Smooth muscle cell (in vitro differentiated cells): ENCODE measurements at regions not wholly inside any gene's neighbourhood (a gene's known extent, or its start where the extent isn't known, plus 50 kb on each side); places are given as distances from the start of the nearest gene placed in this dataset.

Experiments
- DNase-seq: peaks from one replicate; lab custom pipeline; 2025; ENCODE audit not compliant: unreplicated experiment; lab: John Stamatoyannopoulos, UW
- H2AFZ ChIP-seq: fragments of 200-600 bp; sonication (generic); 2 replicates; pipeline ENCODE4 v1.6.0; 2016; ENCODE audit warnings: antibody characterized with exemption, low read depth, mild to moderate bottlenecking
- H3F3A ChIP-seq: fragments of 200-600 bp; sonication (generic); 2 replicates; pipeline ENCODE4 v1.6.0; 2017; ENCODE audit warnings: antibody characterized with exemption, low read depth
- H3K27ac ChIP-seq: fragments of 200-600 bp; sonication (generic); 2 replicates; pipeline ENCODE4 v1.5.1; 2016; ENCODE audit warnings: low read depth, mild to moderate bottlenecking
- H3K27me3 ChIP-seq: fragments of 200-600 bp; sonication (generic); 2 replicates; pipeline ENCODE4 v1.6.1; 2016; ENCODE audit warnings: low read depth, mild to moderate bottlenecking
- H3K36me3 ChIP-seq: fragments of 200-600 bp; sonication (generic); 2 replicates; pipeline ENCODE4 v1.5.1; 2016; ENCODE audit warnings: low read depth
- H3K4me1 ChIP-seq: fragments of 200-600 bp; sonication (generic); 2 replicates; pipeline ENCODE4 v1.5.1; 2016; ENCODE audit warnings: low read depth
- H3K4me2 ChIP-seq: fragments of 200-600 bp; sonication (generic); 2 replicates; pipeline ENCODE4 v1.6.0; 2016; ENCODE audit warnings: mild to moderate bottlenecking
- H3K4me3 ChIP-seq: fragments of 200-600 bp; sonication (generic); 2 replicates; pipeline ENCODE4 v1.5.1; 2016; ENCODE audit warnings: mild to moderate bottlenecking
- H3K79me2 ChIP-seq: fragments of 200-600 bp; sonication (generic); 2 replicates; pipeline ENCODE4 v1.6.0; 2016; ENCODE audit warnings: low read depth, mild to moderate bottlenecking
- H3K9ac ChIP-seq: fragments of 200-600 bp; sonication (generic); 2 replicates; pipeline ENCODE4 v1.6.0; 2016; ENCODE audit warnings: low read depth
- H3K9me3 ChIP-seq: fragments of 200-600 bp; sonication (generic); replicated peaks from 2 replicates; pipeline ENCODE4 v1.5.1; 2016; ENCODE audit warnings: low read depth
- H4K20me1 ChIP-seq: fragments of 200-600 bp; sonication (generic); 2 replicates; pipeline ENCODE4 v1.6.0; 2016; ENCODE audit warnings: low read depth
- WGBS: methylation state at CpG from one replicate; pipeline ENCODE4 v1.1.7; 2016; ENCODE audit warnings: low lambda C conversion rate; 5-methylcytosine and 5-hydroxymethylcytosine counted together
- TF ChIP-seq, protein P1 (sequence below): fragments of 200-600 bp; sonication (generic); IDR thresholded peaks from 2 replicates; pipeline ENCODE4 v1.5.1; 2017; ENCODE audit warnings: borderline replicate concordance, mild to moderate bottlenecking, antibody characterized with exemption; ENCODE audit not compliant: insufficient read depth, poor library complexity, severe bottlenecking

DNA sequence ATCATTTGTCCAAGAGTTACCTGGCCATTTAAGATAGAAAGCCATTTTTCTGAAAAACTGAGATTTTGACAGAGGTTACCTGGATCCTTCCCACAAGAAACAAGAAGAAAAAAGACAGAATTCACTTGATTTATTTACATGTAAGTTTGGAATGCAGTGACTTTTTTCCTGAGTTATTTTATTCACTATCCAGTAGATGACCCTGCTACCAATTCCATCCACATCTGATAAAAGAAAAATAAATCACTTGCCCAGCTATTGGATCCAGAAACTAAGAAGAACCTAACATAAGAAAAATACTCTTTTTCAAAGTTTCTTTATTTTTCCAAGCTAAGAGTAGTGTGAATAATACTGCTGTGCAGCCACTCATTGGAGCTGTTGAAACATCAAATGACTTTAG is 275.2 kb downstream of the CETN3 start:
- TF ChIP-seq, protein P1, sequence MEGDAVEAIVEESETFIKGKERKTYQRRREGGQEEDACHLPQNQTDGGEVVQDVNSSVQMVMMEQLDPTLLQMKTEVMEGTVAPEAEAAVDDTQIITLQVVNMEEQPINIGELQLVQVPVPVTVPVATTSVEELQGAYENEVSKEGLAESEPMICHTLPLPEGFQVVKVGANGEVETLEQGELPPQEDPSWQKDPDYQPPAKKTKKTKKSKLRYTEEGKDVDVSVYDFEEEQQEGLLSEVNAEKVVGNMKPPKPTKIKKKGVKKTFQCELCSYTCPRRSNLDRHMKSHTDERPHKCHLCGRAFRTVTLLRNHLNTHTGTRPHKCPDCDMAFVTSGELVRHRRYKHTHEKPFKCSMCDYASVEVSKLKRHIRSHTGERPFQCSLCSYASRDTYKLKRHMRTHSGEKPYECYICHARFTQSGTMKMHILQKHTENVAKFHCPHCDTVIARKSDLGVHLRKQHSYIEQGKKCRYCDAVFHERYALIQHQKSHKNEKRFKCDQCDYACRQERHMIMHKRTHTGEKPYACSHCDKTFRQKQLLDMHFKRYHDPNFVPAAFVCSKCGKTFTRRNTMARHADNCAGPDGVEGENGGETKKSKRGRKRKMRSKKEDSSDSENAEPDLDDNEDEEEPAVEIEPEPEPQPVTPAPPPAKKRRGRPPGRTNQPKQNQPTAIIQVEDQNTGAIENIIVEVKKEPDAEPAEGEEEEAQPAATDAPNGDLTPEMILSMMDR, result no peak
- Histone ChIP-seq H3K36me3 (no peaks in the 10 kb centered on the region), H3K9me3 (no peaks in the 10 kb centered on the region), H2AFZ (no peak overlapping the region), H3K4me2 (no peak overlapping the region), H3K27me3 (no peaks in the 10 kb centered on the region), H3K79me2 (no peaks in the 10 kb centered on the region), H3K9ac (no peak overlapping the region), H3F3A (no peaks in the 10 kb centered on the region), H3K4me1 (no peaks in the 10 kb centered on the region), H4K20me1 (no peaks in the 10 kb centered on the region), H3K4me3 (no peak overlapping the region), H3K27ac (no peak overlapping the region)
- DNase-seq, result no peak

DNA sequence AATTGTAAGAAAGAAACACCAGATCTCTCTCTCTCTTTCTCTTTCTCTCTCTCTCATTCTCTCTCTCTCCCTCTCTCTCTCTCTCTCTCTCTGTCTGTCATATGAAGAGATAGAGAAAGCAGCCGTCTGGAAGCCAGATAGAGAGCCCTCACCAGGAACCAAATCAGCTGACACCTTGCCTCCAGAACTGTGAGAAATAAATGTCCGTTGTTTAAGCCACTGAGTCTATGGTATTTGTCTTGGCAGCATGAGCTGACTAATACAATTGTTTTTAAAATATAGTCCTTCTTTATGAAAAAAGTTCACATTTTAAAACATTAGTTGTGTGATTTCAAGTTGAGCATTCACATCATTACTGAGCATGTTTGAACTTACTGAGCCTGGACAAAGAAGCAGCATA is 275.6 kb downstream of the CETN3 start:
- Histone ChIP-seq H3K9me3 (no peaks in the 10 kb centered on the region), H2AFZ (no peak overlapping the region), H3K36me3 (no peaks in the 10 kb centered on the region), H3K27ac (no peak overlapping the region), H3K27me3 (no peaks in the 10 kb centered on the region), H3K79me2 (no peaks in the 10 kb centered on the region), H4K20me1 (no peaks in the 10 kb centered on the region), H3F3A (no peaks in the 10 kb centered on the region), H3K4me2 (no peak overlapping the region), H3K9ac (no peak overlapping the region), H3K4me1 (no peaks in the 10 kb centered on the region), H3K4me3 (no peak overlapping the region)
- WGBS, result 48% methylated on average over 2 of the region's 2 CpGs
- DNase-seq, result no peak
- TF ChIP-seq, protein P1, result no peak

DNA sequence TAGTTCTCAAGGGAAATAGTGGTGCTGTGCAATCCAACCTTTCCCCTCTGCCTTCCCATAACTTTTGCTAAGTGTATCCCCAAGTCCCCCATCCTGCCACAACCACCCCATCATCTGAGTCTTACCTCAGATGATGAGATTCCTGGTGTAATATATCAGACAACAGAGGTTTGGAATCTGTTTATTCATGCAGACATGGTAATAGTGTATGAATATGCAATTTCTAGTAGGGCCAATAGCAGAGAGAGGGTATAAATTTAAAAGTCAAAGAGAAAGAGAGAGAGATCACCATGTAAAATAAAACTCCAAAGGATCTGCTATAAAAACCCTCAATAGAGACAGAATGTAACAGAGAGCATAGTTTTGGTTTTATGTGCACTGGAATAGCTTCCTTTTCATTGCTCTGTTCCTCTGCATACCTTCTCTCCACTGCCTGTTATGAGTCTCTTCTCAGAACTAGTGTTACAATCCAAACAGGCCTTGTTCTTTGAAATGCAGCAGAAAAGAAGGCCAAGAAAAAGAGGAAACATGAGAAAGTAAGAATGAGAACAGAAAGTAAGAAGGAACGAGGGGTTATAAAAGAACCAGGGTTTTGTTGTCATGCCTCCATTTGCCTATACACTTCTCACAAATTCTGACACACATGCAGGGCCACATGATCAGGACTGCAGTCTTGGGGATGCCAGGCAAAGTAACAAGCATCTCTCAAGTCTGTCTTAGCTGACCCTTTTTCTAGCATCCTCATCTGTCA is 278.0 kb downstream of the CETN3 start:
- no peaks in the 10 kb centered on the region for H3K9me3 ChIP-seq
- DNase-seq, result no peak
- no peak overlapping the region for H3K4me2 ChIP-seq
- no peak overlapping the region for H3K27ac ChIP-seq
- no peaks in the 10 kb centered on the region for H3K36me3 ChIP-seq
- H2AFZ ChIP-seq, result peak overlapping the region; percentile 13
- no peak overlapping the region for H3K4me3 ChIP-seq
- H3F3A ChIP-seq, result no peaks in the 10 kb centered on the region
- WGBS, result 76% methylated on average over 1 of the region's 1 CpG
- H3K27me3 ChIP-seq, result no peaks in the 10 kb centered on the region
- H4K20me1 ChIP-seq, result no peaks in the 10 kb centered on the region
- H3K79me2 ChIP-seq, result no peaks in the 10 kb centered on the region
- TF ChIP-seq, protein P1, result no peak
- no peaks in the 10 kb centered on the region for H3K4me1 ChIP-seq
- no peak overlapping the region for H3K9ac ChIP-seq

DNA sequence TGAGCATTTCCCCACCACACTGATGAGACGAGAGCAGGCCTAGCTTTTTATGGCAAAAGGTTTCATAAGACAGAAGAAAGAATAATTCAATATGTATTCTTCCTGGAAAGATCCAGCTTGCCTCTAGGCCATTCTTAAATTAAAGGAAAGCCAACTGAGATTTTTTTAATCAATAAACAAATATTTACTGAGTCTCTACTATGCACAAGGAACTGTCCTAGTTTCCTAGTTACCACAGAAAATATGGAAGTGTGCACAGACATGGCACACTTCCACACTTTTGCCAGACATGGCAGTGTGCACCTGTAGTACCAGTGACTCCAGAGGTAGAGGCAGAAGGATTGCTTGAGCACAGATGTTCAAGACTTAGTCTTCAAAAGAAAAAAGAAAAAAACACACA is 281.0 kb downstream of the CETN3 start:
- no peaks in the 10 kb centered on the region for H3K79me2 ChIP-seq
- H3K9ac ChIP-seq, result no peak overlapping the region
- no peaks in the 10 kb centered on the region for H4K20me1 ChIP-seq
- TF ChIP-seq, protein P1, result no peak
- no peak overlapping the region for H3K4me3 ChIP-seq
- no peaks in the 10 kb centered on the region for H3K4me1 ChIP-seq
- 100% methylated on average over 1 of the region's 1 CpG for WGBS
- H3K27ac ChIP-seq, result no peak overlapping the region
- H3F3A ChIP-seq, result no peaks in the 10 kb centered on the region
- no peak for DNase-seq
- H3K9me3 ChIP-seq, result no peaks in the 10 kb centered on the region
- no peaks in the 10 kb centered on the region for H3K27me3 ChIP-seq
- H2AFZ ChIP-seq, result no peak overlapping the region
- no peak overlapping the region for H3K4me2 ChIP-seq
- no peaks in the 10 kb centered on the region for H3K36me3 ChIP-seq
